H1 (cell line): ENCODE measurements at regions not wholly inside any gene's neighbourhood (a gene's known extent, or its start where the extent isn't known, plus 50 kb on each side); places are given as distances from the start of the nearest gene placed in this dataset.

Experiments used
- CTCF ChIA-PET: fragments of 300-600 bp; sonication (Branson Sonifier 250); formaldehyde crosslinking; loops from one replicate; lab custom pipeline; 2021; ENCODE audit not compliant: partially characterized antibody; lab: Charles Lee
- POLR2A ChIA-PET: fragments of 300-600 bp; sonication (Branson Sonifier 250); formaldehyde crosslinking; loops from one replicate; lab custom pipeline; 2021; ENCODE audit warnings: inconsistent platforms; ENCODE audit not compliant: partially characterized antibody; lab: Charles Lee
- DNase-seq, 2 experiments: peaks; one replicate each; pipeline versions ENCODE4 v3.0.0 to v3.0.0-alpha.2; 2010 to 2022; ENCODE audit warnings: low spot score in 2 of 2, low read depth in 1 of 2, mixed read lengths in 1 of 2
- FAIRE-seq: peaks from 2 replicates; lab custom pipeline; 2011; peaks lifted over from hg19 to GRCh38; lab: Jason Lieb, UNC
- H2AFZ ChIP-seq: 2 replicates; pipeline ENCODE4 v1.8.1; 2012; ENCODE audit warnings: low read length, inconsistent platforms
- H2AK5ac ChIP-seq: 2 replicates; pipeline ENCODE4 v1.6.1; 2013; ENCODE audit warnings: low read depth, low read length
- H2BK120ac ChIP-seq: replicated peaks from 2 replicates; pipeline ENCODE3; 2013; ENCODE audit warnings: low read depth, low read length, inconsistent platforms
- H2BK12ac ChIP-seq: 2 replicates; pipeline ENCODE4 v1.6.1; 2013; ENCODE audit warnings: low read depth, low read length
- H2BK15ac ChIP-seq: 2 replicates; pipeline ENCODE4 v1.6.1; 2013; ENCODE audit warnings: low read length
- H2BK20ac ChIP-seq: 2 replicates; pipeline ENCODE4 v1.6.1; 2013; ENCODE audit warnings: low read length
- H2BK5ac ChIP-seq: 2 replicates; pipeline ENCODE4 v1.6.1; 2013; ENCODE audit warnings: low read depth, low read length
- H3K14ac ChIP-seq: 2 replicates; pipeline ENCODE4 v1.6.1; 2013; ENCODE audit warnings: inconsistent platforms; ENCODE audit not compliant: insufficient read length
- H3K18ac ChIP-seq: 2 replicates; pipeline ENCODE4 v1.6.1; 2013; ENCODE audit warnings: low read length; ENCODE audit errors: extremely low read depth
- H3K23ac ChIP-seq: 2 replicates; pipeline ENCODE4 v1.6.1; 2013; ENCODE audit warnings: inconsistent platforms; ENCODE audit not compliant: insufficient read length
- H3K23me2 ChIP-seq: 2 replicates; pipeline ENCODE4 v1.6.1; 2013; ENCODE audit warnings: low read depth, low read length
- H3K27ac ChIP-seq: 2 replicates; pipeline ENCODE4 v1.6.1; 2011; ENCODE audit warnings: low read depth, low read length, inconsistent platforms
- H3K27me3 ChIP-seq, 4 experiments: replicated peaks in 1 of 4; 1 replicate in 1 of 4; 2 replicates in 3 of 4; pipeline versions ENCODE4 v1.6.1 to v1.8.1; 2011 to 2013; ENCODE audit warnings: low read length in 3 of 4, mild to moderate bottlenecking in 3 of 4, inconsistent platforms in 2 of 4, mixed read lengths in 2 of 4, moderate library complexity in 1 of 4; ENCODE audit not compliant: control insufficient read depth in 3 of 4, insufficient read depth in 3 of 4; ENCODE audit errors: extremely low read depth in 1 of 4
- H3K36me3 ChIP-seq, 4 experiments: 2 replicates each; pipeline versions ENCODE4 v1.6.1 to v1.8.1; 2011 to 2013; ENCODE audit warnings: mild to moderate bottlenecking in 4 of 4, low read length in 3 of 4, moderate library complexity in 2 of 4, control low read depth in 1 of 4, inconsistent platforms in 1 of 4; ENCODE audit not compliant: insufficient read depth in 4 of 4, control insufficient read depth in 2 of 4
- H3K4ac ChIP-seq: replicated peaks from 2 replicates; pipeline ENCODE3; 2013; ENCODE audit warnings: low read length, low read depth, mixed read lengths, inconsistent platforms; ENCODE audit not compliant: insufficient read length
- H3K4me1 ChIP-seq, 4 experiments: replicated peaks in 1 of 4; 1 replicate in 1 of 4; 2 replicates in 3 of 4; pipeline versions ENCODE4 v1.6.1 to v1.8.1; 2011 to 2013; ENCODE audit warnings: low read length in 3 of 4, inconsistent platforms in 2 of 4, mixed read lengths in 1 of 4; ENCODE audit not compliant: insufficient read depth in 4 of 4, control insufficient read depth in 3 of 4
- H3K4me2 ChIP-seq, 2 experiments: 2 replicates each; pipeline versions ENCODE4 v1.6.1 to v1.8.1; 2011 to 2013; ENCODE audit warnings: low read depth in 2 of 2, low read length in 2 of 2, control low read depth in 1 of 2, inconsistent platforms in 1 of 2, mild to moderate bottlenecking in 1 of 2; ENCODE audit not compliant: insufficient read depth in 1 of 2
- H3K4me3 ChIP-seq, 4 experiments: fragments of 200-600, 300-600 bp in 1 of 4; sonication (generic), shearing (Covaris generic), sonication (Bioruptor Twin) in 1 of 4; 2 replicates each; pipeline versions ENCODE4 v1.5.1 to v1.8.1; 2011 to 2016; ENCODE audit warnings: low read length in 4 of 4, low read depth in 3 of 4, control low read depth in 2 of 4, inconsistent platforms in 2 of 4, mild to moderate bottlenecking in 2 of 4, mixed read lengths in 1 of 4, moderate library complexity in 1 of 4; ENCODE audit not compliant: insufficient read depth in 2 of 4; ENCODE audit errors: extremely low read depth in 1 of 4
- H3K56ac ChIP-seq: replicated peaks from 2 replicates; pipeline ENCODE3; 2013; ENCODE audit warnings: low read depth, mild to moderate bottlenecking, mixed read lengths, low read length, inconsistent platforms; ENCODE audit not compliant: insufficient read length
- H3K79me1 ChIP-seq: 2 replicates; pipeline ENCODE4 v1.6.1; 2013; ENCODE audit warnings: low read depth, low read length, control low read depth
- H3K79me2 ChIP-seq, 2 experiments: 2 replicates each; pipeline versions ENCODE4 v1.6.1 to v1.8.1; 2012 to 2013; ENCODE audit warnings: low read length in 2 of 2, mild to moderate bottlenecking in 2 of 2, inconsistent platforms in 1 of 2; ENCODE audit not compliant: insufficient read depth in 2 of 2, control insufficient read depth in 1 of 2
- H3K9ac ChIP-seq, 4 experiments: replicated peaks in 1 of 4; 1 replicate in 1 of 4; 2 replicates in 3 of 4; pipeline versions ENCODE4 v1.6.1 to v1.8.1; 2011 to 2013; ENCODE audit warnings: low read depth in 3 of 4, low read length in 3 of 4, control low read depth in 2 of 4, mild to moderate bottlenecking in 2 of 4, moderate library complexity in 2 of 4, inconsistent platforms in 1 of 4; ENCODE audit errors: extremely low read depth in 1 of 4
- H3K9me3 ChIP-seq, 2 experiments: 2 replicates each; pipeline versions ENCODE4 v1.6.1 to v1.8.1; 2012 to 2013; ENCODE audit warnings: mild to moderate bottlenecking in 2 of 2, moderate library complexity in 2 of 2, control low read depth in 1 of 2, inconsistent platforms in 1 of 2, low read depth in 1 of 2, low read length in 1 of 2, mixed read lengths in 1 of 2; ENCODE audit not compliant: insufficient read depth in 2 of 2
- H4K20me1 ChIP-seq, 2 experiments: replicated peaks in 1 of 2; 2 replicates each; pipeline versions ENCODE3 to v1.8.1; 2011 to 2013; ENCODE audit warnings: inconsistent platforms in 2 of 2, low read length in 2 of 2, mild to moderate bottlenecking in 1 of 2; ENCODE audit not compliant: insufficient read depth in 2 of 2, control insufficient read depth in 1 of 2
- H4K5ac ChIP-seq: 2 replicates; pipeline ENCODE4 v1.6.1; 2013; ENCODE audit warnings: low read length, low read depth, mixed read lengths, inconsistent platforms; ENCODE audit not compliant: insufficient read length
- H4K8ac ChIP-seq: 2 replicates; pipeline ENCODE4 v1.8.0; 2013; ENCODE audit warnings: mild to moderate bottlenecking, moderate library complexity, low read length, inconsistent platforms; ENCODE audit not compliant: insufficient read depth; ENCODE audit errors: extremely low read depth
- H4K91ac ChIP-seq: replicated peaks from 2 replicates; pipeline ENCODE3; 2013; ENCODE audit warnings: low read length, mixed read lengths, inconsistent platforms; ENCODE audit not compliant: insufficient read length
- BACH1 ChIP-seq: IDR thresholded peaks from 2 replicates; pipeline ENCODE4 v1.6.1; 2012; ENCODE audit warnings: low read length, improper control_type of control experiment
- CEBPB ChIP-seq: IDR thresholded peaks from 2 replicates; pipeline ENCODE4 v1.6.1; 2012; ENCODE audit warnings: low read depth, low read length
- CHD1 ChIP-seq: IDR thresholded peaks from 2 replicates; pipeline ENCODE4 v1.6.1; 2012; ENCODE audit warnings: low read depth, low read length, improper control_type of control experiment
- E2F6 ChIP-seq: IDR thresholded peaks from 2 replicates; pipeline ENCODE4 v1.6.1; 2012; ENCODE audit warnings: inconsistent platforms
- KDM1A ChIP-seq: fragments of 200-600, 300-600 bp; sonication (generic); IDR thresholded peaks from 2 replicates; pipeline ENCODE4 v1.7.1; 2016; ENCODE audit warnings: mild to moderate bottlenecking, low read length, borderline replicate concordance
- KDM4A ChIP-seq: IDR thresholded peaks from one replicate; pipeline ENCODE4 v1.7.1; 2012; ENCODE audit warnings: low read depth, mild to moderate bottlenecking, moderate library complexity, low read length, inconsistent platforms; ENCODE audit not compliant: severe bottlenecking
- MAX ChIP-seq: IDR thresholded peaks from 2 replicates; pipeline ENCODE4 v1.6.1; 2012; ENCODE audit warnings: inconsistent platforms
- NRF1 ChIP-seq: IDR thresholded peaks from 2 replicates; pipeline ENCODE4 v1.6.1; 2011; ENCODE audit warnings: mild to moderate bottlenecking, low read depth, low read length, improper control_type of control experiment
- SUZ12 ChIP-seq: fragments of 200-600 bp; sonication (generic); IDR thresholded peaks from 2 replicates; pipeline ENCODE4 v1.6.1; 2012; ENCODE audit warnings: mild to moderate bottlenecking, inconsistent platforms, low read length, moderate library complexity, mixed read lengths
- TAF1 ChIP-seq: IDR thresholded peaks from 2 replicates; pipeline ENCODE4 v1.6.1; 2011; ENCODE audit warnings: mild to moderate bottlenecking, low read depth, low read length
- USF2 ChIP-seq: IDR thresholded peaks from 2 replicates; pipeline ENCODE4 v1.6.1; 2011; ENCODE audit warnings: low read length, improper control_type of control experiment
- YY1 ChIP-seq: IDR thresholded peaks from 2 replicates; pipeline ENCODE4 v1.6.1; 2011; ENCODE audit warnings: low read depth, mild to moderate bottlenecking, low read length
- WGBS, 2 experiments: shearing (Covaris generic) in 1 of 2; methylation state at CpG; one replicate each; pipeline versions ENCODE4 v1.1.6 to v1.1.7; 2013 to 2015; ENCODE audit warnings: low lambda C conversion rate in 2 of 2, mixed read lengths in 2 of 2, inconsistent platforms in 1 of 2, low coverage in 1 of 2, missing lambda C conversion rate in 1 of 2; ENCODE audit not compliant: insufficient replicate concordance in 2 of 2, insufficient coverage in 1 of 2, insufficient read length in 1 of 2; ENCODE audit errors: extremely low coverage in 1 of 2, missing lambda C conversion rate in 1 of 2; 5-methylcytosine and 5-hydroxymethylcytosine counted together

DNA sequence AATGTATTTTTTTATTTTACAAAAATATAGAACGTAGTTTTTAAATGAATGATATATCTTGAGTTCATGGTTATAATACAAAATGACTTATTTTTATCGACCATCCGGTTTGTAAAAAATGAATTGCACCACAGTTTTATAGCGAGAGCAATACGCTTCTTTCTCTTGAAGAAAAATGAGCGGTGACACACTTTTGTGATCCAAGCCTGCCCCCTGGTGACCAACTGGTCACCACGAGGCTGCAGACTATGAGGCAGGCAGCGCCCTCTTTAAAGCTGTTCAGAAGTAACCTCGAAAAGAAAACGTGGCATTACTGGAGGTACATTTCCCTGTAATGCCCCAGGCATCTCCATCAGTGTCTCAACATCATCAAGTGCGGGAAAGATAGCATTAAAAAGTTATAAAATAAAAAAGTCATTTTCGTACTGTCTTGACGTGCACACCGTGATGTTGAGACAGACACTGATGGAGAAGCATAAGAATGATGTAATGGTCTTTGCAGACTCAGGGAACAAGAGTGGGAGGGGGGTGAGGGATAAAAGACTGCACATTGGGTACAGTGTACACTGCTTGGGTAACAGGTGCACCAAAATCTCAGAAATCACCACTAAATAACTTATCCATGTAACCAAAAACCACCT is 734.2 kb upstream of the ADAMTS5 start:
- H3K23me2 ChIP-seq: no peaks in the 10 kb centered on the region
- no peak overlapping the region for H2BK5ac ChIP-seq
- no peaks in the 10 kb centered on the region for H4K20me1 ChIP-seq
- H3K9me3 ChIP-seq: no peaks in the 10 kb centered on the region
- H3K79me2 ChIP-seq: no peaks in the 10 kb centered on the region
- no peaks in the 10 kb centered on the region for H3K4me1 ChIP-seq
- H3K36me3 ChIP-seq: no peaks in the 10 kb centered on the region
- H3K9ac ChIP-seq: no peak overlapping the region
- peak; percentile 81 for FAIRE-seq
- no peak overlapping the region for H2AK5ac ChIP-seq
- no peak overlapping the region for H2BK120ac ChIP-seq
- no peak overlapping the region for H3K4me3 ChIP-seq
- DNase-seq: peak; percentile 49 to 79
- no peak overlapping the region for H3K14ac ChIP-seq
- no peak overlapping the region for H3K18ac ChIP-seq
- H4K8ac ChIP-seq: no peak overlapping the region
- H3K27ac ChIP-seq: no peak overlapping the region
- no peak overlapping the region for H2AFZ ChIP-seq
- H3K4ac ChIP-seq: no peak overlapping the region
- ChIA-PET POLR2A (interaction anchor here (0.6 to 1.7 kb wide), 2 partner anchors 855 to 857 kb away, joined by 3 to 6 read pairs; no protein-coding TSS in a partner anchor), CTCF (interaction anchor here (0.6 to 4.2 kb wide), 21 partner anchors 18 to 1044 kb away, joined by 3 to 36 read pairs (median 4); no protein-coding TSS in a partner anchor)
- H4K91ac ChIP-seq: no peak overlapping the region
- no peaks in the 10 kb centered on the region for H3K79me1 ChIP-seq
- H3K23ac ChIP-seq: no peak overlapping the region
- no peak overlapping the region for H4K5ac ChIP-seq
- H2BK12ac ChIP-seq: no peak overlapping the region
- H2BK15ac ChIP-seq: no peak overlapping the region
- H3K27me3 ChIP-seq: no peaks in the 10 kb centered on the region
- no peak overlapping the region for H2BK20ac ChIP-seq
- 20% methylated on average over 14 of the region's 14 CpGs; no CpG with 5 or more reads in 1 of the 2 experiments for WGBS, 2 experiments
- H3K4me2 ChIP-seq: no peak overlapping the region
- H3K56ac ChIP-seq: no peak overlapping the region
- TF ChIP-seq TAF1: no peak
- TF ChIP-seq KDM1A: no peak
- no peak for TF ChIP-seq KDM4A
- TF ChIP-seq MAX: peak; percentile 57
- no peak for TF ChIP-seq SUZ12
- 0 out of 2 replicates have a peak, but pooled peaks have one; percentile 6 for TF ChIP-seq YY1
- TF ChIP-seq CHD1: no peak
- no peak for TF ChIP-seq CEBPB
- no peak for TF ChIP-seq E2F6
- no peak for TF ChIP-seq BACH1
- no peak for TF ChIP-seq USF2
- no peak for TF ChIP-seq NRF1
